Ishikawa (cell line): ENCODE measurements at regions not wholly inside any gene's neighbourhood (a gene's known extent, or its start where the extent isn't known, plus 50 kb on each side); places are given as distances from the start of the nearest gene placed in this dataset.

Source experiments
- CEBPB ChIP-seq: IDR thresholded peaks from 2 replicates; pipeline ENCODE4 v1.6.1; 2012
- CREB1 ChIP-seq: IDR thresholded peaks from 2 replicates; pipeline ENCODE4 v1.6.1; 2012; ENCODE audit warnings: low read depth
- EGR1 ChIP-seq: IDR thresholded peaks from 2 replicates; pipeline ENCODE4 v1.6.1; 2012
- EP300 ChIP-seq: IDR thresholded peaks from 2 replicates; pipeline ENCODE4 v1.6.1; 2012; ENCODE audit warnings: borderline replicate concordance
- FOXM1 ChIP-seq: IDR thresholded peaks from 2 replicates; pipeline ENCODE4 v1.6.1; 2012; ENCODE audit warnings: low read depth, borderline replicate concordance
- MAX ChIP-seq: IDR thresholded peaks from 2 replicates; pipeline ENCODE4 v1.6.1; 2012
- NFIC ChIP-seq: IDR thresholded peaks from 2 replicates; pipeline ENCODE4 v1.6.1; 2012
- RAD21 ChIP-seq: IDR thresholded peaks from 2 replicates; pipeline ENCODE4 v1.6.1; 2012; ENCODE audit warnings: low read depth
- TAF1 ChIP-seq: IDR thresholded peaks from 2 replicates; pipeline ENCODE4 v1.6.1; 2012; ENCODE audit warnings: low read depth, mild to moderate bottlenecking
- TCF12 ChIP-seq: IDR thresholded peaks from 2 replicates; pipeline ENCODE4 v1.6.1; 2012; ENCODE audit warnings: low read depth
- TEAD4 ChIP-seq: IDR thresholded peaks from 2 replicates; pipeline ENCODE4 v1.6.1; 2012
- USF1 ChIP-seq: IDR thresholded peaks from 2 replicates; pipeline ENCODE4 v1.6.1; 2012
- YY1 ChIP-seq: IDR thresholded peaks from 2 replicates; pipeline ENCODE4 v1.6.1; 2012; ENCODE audit warnings: low read depth
- ZBTB7A ChIP-seq: IDR thresholded peaks from 2 replicates; pipeline ENCODE4 v1.6.1; 2012; ENCODE audit warnings: low read depth
- TF ChIP-seq, protein P1 (sequence below): IDR thresholded peaks from 2 replicates; pipeline ENCODE4 v1.6.1; 2012; ENCODE audit warnings: low read depth, mild to moderate bottlenecking

- TF ChIP-seq TAF1 (no peak), TCF12 (no peak), RAD21 (no peak), CEBPB (no peak), USF1 (no peak), ZBTB7A (no peak), EGR1 (no peak)
- TF ChIP-seq, protein P1, sequence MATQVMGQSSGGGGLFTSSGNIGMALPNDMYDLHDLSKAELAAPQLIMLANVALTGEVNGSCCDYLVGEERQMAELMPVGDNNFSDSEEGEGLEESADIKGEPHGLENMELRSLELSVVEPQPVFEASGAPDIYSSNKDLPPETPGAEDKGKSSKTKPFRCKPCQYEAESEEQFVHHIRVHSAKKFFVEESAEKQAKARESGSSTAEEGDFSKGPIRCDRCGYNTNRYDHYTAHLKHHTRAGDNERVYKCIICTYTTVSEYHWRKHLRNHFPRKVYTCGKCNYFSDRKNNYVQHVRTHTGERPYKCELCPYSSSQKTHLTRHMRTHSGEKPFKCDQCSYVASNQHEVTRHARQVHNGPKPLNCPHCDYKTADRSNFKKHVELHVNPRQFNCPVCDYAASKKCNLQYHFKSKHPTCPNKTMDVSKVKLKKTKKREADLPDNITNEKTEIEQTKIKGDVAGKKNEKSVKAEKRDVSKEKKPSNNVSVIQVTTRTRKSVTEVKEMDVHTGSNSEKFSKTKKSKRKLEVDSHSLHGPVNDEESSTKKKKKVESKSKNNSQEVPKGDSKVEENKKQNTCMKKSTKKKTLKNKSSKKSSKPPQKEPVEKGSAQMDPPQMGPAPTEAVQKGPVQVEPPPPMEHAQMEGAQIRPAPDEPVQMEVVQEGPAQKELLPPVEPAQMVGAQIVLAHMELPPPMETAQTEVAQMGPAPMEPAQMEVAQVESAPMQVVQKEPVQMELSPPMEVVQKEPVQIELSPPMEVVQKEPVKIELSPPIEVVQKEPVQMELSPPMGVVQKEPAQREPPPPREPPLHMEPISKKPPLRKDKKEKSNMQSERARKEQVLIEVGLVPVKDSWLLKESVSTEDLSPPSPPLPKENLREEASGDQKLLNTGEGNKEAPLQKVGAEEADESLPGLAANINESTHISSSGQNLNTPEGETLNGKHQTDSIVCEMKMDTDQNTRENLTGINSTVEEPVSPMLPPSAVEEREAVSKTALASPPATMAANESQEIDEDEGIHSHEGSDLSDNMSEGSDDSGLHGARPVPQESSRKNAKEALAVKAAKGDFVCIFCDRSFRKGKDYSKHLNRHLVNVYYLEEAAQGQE = no peak
Measured at GRCh38 chr9:107732781-107733522, 243.4 kb upstream of the KLF4 start.

- TF ChIP-seq CREB1 = no peak
- TF ChIP-seq, protein P1 = no peak
- no peak for TF ChIP-seq USF1
- no peak for TF ChIP-seq EGR1
- no peak for TF ChIP-seq CEBPB
Measured at GRCh38 chr9:107731115-107731762, 241.7 kb upstream of the KLF4 start.

DNA sequence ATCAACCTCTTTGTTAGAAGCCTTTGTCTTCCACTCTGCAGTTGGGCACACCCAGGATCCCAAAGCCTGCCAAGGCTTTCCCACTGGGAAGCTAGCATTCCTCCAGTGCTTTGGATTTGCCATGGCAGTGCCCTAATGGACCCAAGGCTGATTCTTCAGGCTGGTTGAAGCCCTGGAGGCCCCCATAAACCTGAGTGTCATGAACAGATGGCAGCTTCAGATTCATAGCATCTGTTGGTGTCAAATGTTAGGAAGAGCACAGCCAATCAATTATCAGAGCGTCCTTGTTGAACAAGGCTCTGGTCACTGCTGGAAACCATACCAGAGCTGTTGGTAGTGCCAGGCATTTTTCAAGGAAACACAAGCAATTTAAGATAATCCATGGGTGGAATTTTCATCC, 241.1 kb upstream of the KLF4 start:
- TF ChIP-seq CEBPB (no peak), TEAD4 (no peak), RAD21 (no peak), TCF12 (no peak), EGR1 (no peak), EP300 (no peak), TAF1 (no peak), USF1 (no peak), NFIC (no peak), CREB1 (no peak), FOXM1 (no peak), MAX (no peak), YY1 (no peak), ZBTB7A (no peak)
- TF ChIP-seq, protein P1 = no peak

DNA sequence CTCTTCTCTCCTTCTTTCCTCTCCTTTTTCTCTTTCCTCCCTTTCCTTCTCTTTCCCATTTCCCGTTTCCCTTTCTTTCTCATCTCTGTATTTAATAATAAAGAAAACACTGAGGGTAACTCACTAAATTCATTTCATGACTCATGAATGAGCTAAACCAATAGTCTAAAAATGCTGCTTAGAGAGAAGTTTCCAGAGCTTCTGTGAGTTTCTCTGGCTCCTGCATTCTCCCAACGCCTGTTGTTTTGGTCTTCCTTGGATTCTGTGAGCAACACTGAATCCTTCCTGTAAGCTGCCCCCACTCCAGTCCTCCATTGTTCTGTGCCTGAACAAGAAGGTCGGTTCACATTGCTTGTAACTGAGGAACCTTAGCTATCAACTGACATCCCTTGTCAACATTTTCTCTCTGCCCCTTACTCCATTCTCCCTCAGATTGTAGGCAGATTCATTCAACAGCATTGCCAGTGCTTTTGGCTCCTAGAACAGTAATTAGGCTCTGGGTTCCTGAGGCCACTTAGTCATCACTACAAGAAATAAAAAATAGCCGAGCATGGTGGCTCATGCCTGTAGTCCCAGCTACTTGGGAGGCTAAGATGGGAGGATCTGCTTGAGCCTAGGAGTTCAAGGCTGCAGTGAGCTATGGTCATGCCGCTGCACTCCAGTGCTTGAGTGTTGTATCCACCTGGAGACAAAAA, 237.7 kb upstream of the KLF4 start:
- TF ChIP-seq CREB1 (no peak), USF1 (no peak), TEAD4 (no peak), TCF12 (no peak), NFIC (no peak), RAD21 (no peak), CEBPB (no peak), TAF1 (no peak), YY1 (no peak), EGR1 (no peak), FOXM1 (no peak), MAX (no peak), ZBTB7A (no peak)
- TF ChIP-seq, protein P1 = no peak
